K562 (cell line): ENCODE measurements at regions not wholly inside any gene's neighbourhood (a gene's known extent, or its start where the extent isn't known, plus 50 kb on each side); places are given as distances from the start of the nearest gene placed in this dataset.

ENCODE experiments used
- ATAC-seq: fragments of 200-7000 bp; cut with Tn5 transposase; 3 replicates; pipeline ENCODE4 v1.9.1; 2020; ENCODE audit warnings: moderate library complexity
- BruUV-seq: library from RNA; stranded (reverse); fragments of 400-500 nt; replicated peaks from 2 replicates; lab custom pipeline; 2021; lab: Mats Ljungman, UMichigan
- CTCF ChIA-PET: fragments of 300-600 bp; formaldehyde crosslinking; extraction: SDS; loops from one replicate; lab custom pipeline; 2021; ENCODE audit warnings: low intra/inter-chr PET ratio; lab: Yijun Ruan, JAX
- POLR2A ChIA-PET: fragments of 300-600, 350-650 bp; sonication (Branson Sonifier 250); formaldehyde crosslinking; extraction: SDS; loops from one replicate; lab custom pipeline; 2021; ENCODE audit warnings: antibody characterized with exemption, inconsistent platforms; lab: Yijun Ruan, JAX
- DNase-seq, 4 experiments: peaks; one replicate each; pipeline versions ENCODE4 v3.0.0 to v3.0.0-alpha.2; 2011 to 2018; ENCODE audit warnings: low spot score in 3 of 4, mixed read lengths in 3 of 4; ENCODE audit errors: extremely low read depth in 1 of 4
- FAIRE-seq: peaks from 2 replicates; lab custom pipeline; 2011; peaks lifted over from hg19 to GRCh38; lab: Jason Lieb, UNC
- H2AFZ ChIP-seq: 2 replicates; pipeline ENCODE4 v1.6.0; 2011; ENCODE audit warnings: low read depth, low read length, control low read depth, inconsistent platforms
- H3K27ac ChIP-seq: fragments of 200-600 bp; 3 replicates; pipeline ENCODE4 v1.8.0; 2011; ENCODE audit warnings: low read depth, mild to moderate bottlenecking, control low read depth, inconsistent platforms, low read length, moderate library complexity, mixed read lengths; ENCODE audit errors: extremely low read depth
- H3K27me3 ChIP-seq, 2 experiments: fragments of 300-600 bp in 1 of 2; 2 replicates in 1 of 2; 3 replicates in 1 of 2; pipeline versions ENCODE4 v1.6.0 to v1.8.0; 2011; ENCODE audit warnings: inconsistent platforms in 2 of 2, low read length in 2 of 2, mild to moderate bottlenecking in 1 of 2, mixed read lengths in 1 of 2, moderate library complexity in 1 of 2; ENCODE audit not compliant: control insufficient read depth in 2 of 2, insufficient read depth in 2 of 2
- H3K36me3 ChIP-seq: fragments of 300-600 bp; 3 replicates; pipeline ENCODE4 v1.8.0; 2011; ENCODE audit warnings: mild to moderate bottlenecking, low read length, inconsistent platforms; ENCODE audit not compliant: control insufficient read depth, insufficient read depth
- H3K4me1 ChIP-seq, 2 experiments: fragments of 200-600 bp in 1 of 2; replicated peaks in 1 of 2; 2 replicates in 1 of 2; 3 replicates in 1 of 2; pipeline versions ENCODE4 v1.5.1 to v1.8.0; 2011; ENCODE audit warnings: inconsistent platforms in 2 of 2, low read length in 2 of 2, mild to moderate bottlenecking in 1 of 2, mixed read lengths in 1 of 2, moderate library complexity in 1 of 2; ENCODE audit not compliant: control insufficient read depth in 2 of 2, insufficient read depth in 2 of 2
- H3K4me2 ChIP-seq: 2 replicates; pipeline ENCODE4 v1.6.1; 2011; ENCODE audit warnings: low read length, control low read depth, inconsistent platforms, mixed read lengths; ENCODE audit not compliant: insufficient read depth
- H3K4me3 ChIP-seq: fragments of 200-600 bp; sonication (generic), shearing (Covaris generic); 2 replicates; pipeline ENCODE4 v1.5.1; 2016; ENCODE audit warnings: control low read depth, inconsistent platforms
- H3K79me2 ChIP-seq: fragments of 200-600 bp; 3 replicates; pipeline ENCODE4 v1.8.0; 2011; ENCODE audit warnings: low read length, inconsistent platforms; ENCODE audit not compliant: control insufficient read depth, insufficient read depth
- H3K9ac ChIP-seq, 2 experiments: 2 replicates each; pipeline versions ENCODE4 v1.6.0 to v1.6.1; 2011; ENCODE audit warnings: low read depth in 2 of 2, low read length in 2 of 2, control low read depth in 1 of 2, inconsistent platforms in 1 of 2, mild to moderate bottlenecking in 1 of 2, mixed read lengths in 1 of 2; ENCODE audit not compliant: insufficient read depth in 1 of 2
- H3K9me1 ChIP-seq: one replicate; pipeline ENCODE4 v1.6.0; 2011; ENCODE audit warnings: inconsistent platforms, mild to moderate bottlenecking, low read length, moderate library complexity; ENCODE audit not compliant: control insufficient read depth, insufficient read depth
- H3K9me3 ChIP-seq: replicated peaks from 2 replicates; pipeline ENCODE4 v1.5.1; 2011; ENCODE audit warnings: low read depth, low read length, inconsistent platforms; ENCODE audit not compliant: control insufficient read depth, insufficient read depth
- H4K20me1 ChIP-seq: replicated peaks from 2 replicates; pipeline ENCODE4 v1.6.1; 2011; ENCODE audit warnings: low read length, inconsistent platforms, mixed read lengths; ENCODE audit not compliant: control insufficient read depth, insufficient read depth
- BRD9 ChIP-seq: fragments of 450-650 bp; IDR thresholded peaks from 2 replicates; pipeline ENCODE4 v1.6.1; 2018; ENCODE audit warnings: low read depth; ENCODE audit not compliant: partially characterized antibody
- E2F4 ChIP-seq: sonication (generic); formaldehyde crosslinking; IDR thresholded peaks from 2 replicates; pipeline ENCODE4 v1.8.0; 2022; ENCODE audit warnings: mild to moderate bottlenecking, low read depth, missing genetic modification reagents
- FOSL1 ChIP-seq: fragments of 200-800 bp; sonication (Bioruptor generic); conservative IDR thresholded peaks from 2 replicates; pipeline ENCODE4 v1.6.1; 2016; ENCODE audit warnings: missing genetic modification characterization, missing compliant biosample characterization
- FOXK1 ChIP-seq: sonication (generic); formaldehyde crosslinking; IDR thresholded peaks from 2 replicates; pipeline ENCODE4 v1.8.0; 2022; ENCODE audit warnings: missing genetic modification reagents, mild to moderate bottlenecking, borderline replicate concordance
- GABPB1 ChIP-seq: sonication (generic); formaldehyde crosslinking; IDR thresholded peaks from 2 replicates; pipeline ENCODE4 v1.8.0; 2022; ENCODE audit warnings: mild to moderate bottlenecking, missing genetic modification reagents
- HMG20B ChIP-seq: fragments of 250-450 bp; sonication (Bioruptor Pico); IDR thresholded peaks from 2 replicates; pipeline ENCODE4 v1.5.0; 2021; ENCODE audit warnings: mild to moderate bottlenecking
- JUN ChIP-seq, 2 experiments: sonication (generic) in 1 of 2; formaldehyde crosslinking in 1 of 2; IDR thresholded peaks; 2 replicates each; pipeline versions ENCODE4 v1.6.1 to v1.8.0; 2012 to 2022; ENCODE audit warnings: borderline replicate concordance in 2 of 2, mild to moderate bottlenecking in 2 of 2, improper control_type of control experiment in 1 of 2, low read depth in 1 of 2, low read length in 1 of 2, missing genetic modification reagents in 1 of 2
- KAT8 ChIP-seq: fragments of 450-650 bp; IDR thresholded peaks from 2 replicates; pipeline ENCODE4 v1.6.1; 2016; ENCODE audit warnings: low read depth, mild to moderate bottlenecking
- MIER1 ChIP-seq: fragments of 450-650 bp; IDR thresholded peaks from 2 replicates; pipeline ENCODE4 v1.6.1; 2016; ENCODE audit warnings: antibody characterized with exemption, mild to moderate bottlenecking, low read depth
- PBX2 ChIP-seq, 2 experiments: IDR thresholded peaks in 1 of 2; conservative IDR thresholded peaks in 1 of 2; 2 replicates each; pipeline ENCODE4 v1.6.1; 2016; ENCODE audit warnings: low read depth in 2 of 2, mild to moderate bottlenecking in 1 of 2, missing compliant biosample characterization in 1 of 2, missing genetic modification characterization in 1 of 2, moderate library complexity in 1 of 2
- PKNOX1 ChIP-seq: fragments of 450-650 bp; IDR thresholded peaks from 2 replicates; pipeline ENCODE4 v1.6.1; 2016
- ZNF134 ChIP-seq: fragments of 250-450 bp; sonication (Bioruptor Pico); conservative IDR thresholded peaks from 2 replicates; pipeline ENCODE4 v1.4.0; 2020
- ZNF24 ChIP-seq: fragments of 450-650 bp; IDR thresholded peaks from 2 replicates; pipeline ENCODE4 v1.6.1; 2016
- ZNF778 ChIP-seq: fragments of 450-650 bp; formaldehyde crosslinking; IDR thresholded peaks from 2 replicates; pipeline ENCODE4 v1.4.0; 2020; ENCODE audit warnings: mild to moderate bottlenecking, moderate library complexity
- WGBS: fragments of 100-300 bp; shearing (Covaris generic); methylation state at CpG from one replicate; pipeline ENCODE4 v1.1.6; 2016; ENCODE audit warnings: low coverage, mixed read lengths; ENCODE audit not compliant: insufficient coverage; ENCODE audit errors: missing lambda C conversion rate; 5-methylcytosine and 5-hydroxymethylcytosine counted together
- in situ Hi-C: fragments of 300-500 bp; cut with MboI; formaldehyde crosslinking; loops from 4 replicates; pipeline ENCODE4 v1.15.0; 2018; ENCODE audit warnings: inconsistent platforms, mixed read lengths
- intact Hi-C: fragments of 100-400 bp; cut with micrococcal nuclease; formaldehyde crosslinking; loops from 2 replicates; pipeline ENCODE4 v1.14.2; 2022

GRCh38 chr1:101086783-101087182 lies 61.2 kb upstream of the DPH5 start (continued):
- TF ChIP-seq PBX2 (CRISPR knock-in tag; IDR thresholded peaks at IDR 0.05; ENCODE audit: low read depth) (no peak), PBX2 (tag; conservative IDR thresholded peaks at IDR 0.05; ENCODE audit: low read depth) (peak; percentile 88), PKNOX1 (peak; percentile 89), ZNF778 (CRISPR knock-in tag) (no peak)

- Histone ChIP-seq H4K20me1 (no peaks in the 10 kb centered on the region), H3K4me1 (peaks cover 0 to 5% of the 10 kb centered on the region in 2 experiments; a peak in 3 of 5 replicates), H3K79me2 (no peaks in the 10 kb centered on the region), H3K9ac (no peak overlapping the region), H3K27ac (no peak overlapping the region), H3K4me2 (no peak overlapping the region), H3K4me3 (no peak overlapping the region), H3K9me3 (no peaks in the 10 kb centered on the region), H3K27me3 (no peaks in the 10 kb centered on the region), H3K36me3 (no peaks in the 10 kb centered on the region; the same call in 2 of the 3 replicates), H3K9me1 (no peaks in the 10 kb centered on the region), H2AFZ (no peak overlapping the region)
- FAIRE-seq (no peak), DNase-seq (no peak), ATAC-seq (no peak)
- intact Hi-C loops: no loop called here
- ChIA-PET POLR2A (no interaction called here), CTCF (no interaction called here)
- 86% methylated on average over 8 of the region's 8 CpGs for WGBS
- in situ Hi-C loops: no loop called here
- TF ChIP-seq KAT8 (no peak), JUN (IDR thresholded peaks at IDR 0.05; ENCODE audit: borderline replicate concordance, low read depth, low read length) (no peak), JUN (CRISPR knock-in tag; IDR thresholded peaks at IDR 0.05; ENCODE audit: borderline replicate concordance) (no peak), E2F4 (CRISPR knock-in tag) (no peak), FOXK1 (no peak), MIER1 (no peak), ZNF134 (no peak), HMG20B (no peak), BRD9 (no peak), GABPB1 (CRISPR knock-in tag) (no peak), ZNF24 (no peak), FOSL1 (no peak)
- BruUV-seq: no TSS peak
Observed at GRCh38 chr1:101081496-101082488, 56.2 kb upstream of the DPH5 start.
